ENCODE measurements at regions not wholly inside any gene's neighbourhood (a gene's known extent, or its start where the extent isn't known, plus 50 kb on each side); places are given as distances from the start of the nearest gene placed in this dataset.

GRCh38 chr2:167369083-167369482 is 480.8 kb downstream of the XIRP2 start:
- DNase-seq (ENCODE audit: low read depth) = no peak
- no peak overlapping the region for H3K4me3 ChIP-seq (ENCODE audit: low read length)
- TF ChIP-seq CTCF (conservative IDR thresholded peaks at IDR 0.05; ENCODE audit: low read depth, low read length) = no peak

GRCh38 chr2:167368371-167368770 is 480.1 kb downstream of the XIRP2 start:
- H3K4me3 ChIP-seq (ENCODE audit: low read length) = no peak overlapping the region
- no peak for DNase-seq (ENCODE audit: low read depth)
- no peak for TF ChIP-seq CTCF (conservative IDR thresholded peaks at IDR 0.05; ENCODE audit: low read depth, low read length)

GRCh38 chr2:167365216-167365615 is 476.9 kb downstream of the XIRP2 start:
- TF ChIP-seq CTCF (conservative IDR thresholded peaks at IDR 0.05; ENCODE audit: low read depth, low read length) = no peak
- no peak overlapping the region for H3K4me3 ChIP-seq (ENCODE audit: low read length)
- DNase-seq (ENCODE audit: low read depth) = no peak

- no peak overlapping the region for H3K4me3 ChIP-seq (ENCODE audit: low read length)
- no peak for TF ChIP-seq CTCF (conservative IDR thresholded peaks at IDR 0.05; ENCODE audit: low read depth, low read length)
- no peak for DNase-seq (ENCODE audit: low read depth)
Measured at GRCh38 chr2:167361426-167361825, 473.1 kb downstream of the XIRP2 start.

- no peak for TF ChIP-seq CTCF (conservative IDR thresholded peaks at IDR 0.05; ENCODE audit: low read depth, low read length)
- no peak overlapping the region for H3K4me3 ChIP-seq (ENCODE audit: low read length)
- no peak for DNase-seq (ENCODE audit: low read depth)
Measured at GRCh38 chr2:167355821-167356220, 467.5 kb downstream of the XIRP2 start.

- TF ChIP-seq CTCF (conservative IDR thresholded peaks at IDR 0.05; ENCODE audit: low read depth, low read length) = no peak
- DNase-seq (ENCODE audit: low read depth) = no peak
- no peak overlapping the region for H3K4me3 ChIP-seq (ENCODE audit: low read length)
Measured at GRCh38 chr2:167353605-167354280, 465.5 kb downstream of the XIRP2 start.

- no peak for DNase-seq (ENCODE audit: low read depth)
- TF ChIP-seq CTCF (conservative IDR thresholded peaks at IDR 0.05; ENCODE audit: low read depth, low read length) = no peak
Measured at GRCh38 chr2:167345559-167345958, 457.3 kb downstream of the XIRP2 start.

More at GRCh38 chr2:167345559-167345958, 457.3 kb downstream of the XIRP2 start:
- H3K4me3 ChIP-seq (ENCODE audit: low read length) = no peak overlapping the region
